Adrenal gland (tissue), 5 donors: ENCODE measurements at regions not wholly inside any gene's neighbourhood (a gene's known extent, or its start where the extent isn't known, plus 50 kb on each side); places are given as distances from the start of the nearest gene placed in this dataset.

Experiments used
- POLR2A ChIP-seq, 2 donors: fragments of 450-650 bp; IDR thresholded peaks; one replicate each; pipeline ENCODE4 v1.6.1; 2017; ENCODE audit warnings: antibody characterized with exemption in 2 of 2, mild to moderate bottlenecking in 2 of 2, moderate library complexity in 1 of 2
- TF ChIP-seq, protein P1 (sequence below), 6 experiments: fragments of 450-650 bp in 4 of 6; fragments of 200-600 bp in 2 of 6; sonication (generic) in 1 of 6; IDR thresholded peaks; 1 replicate in 5 of 6; 2 replicates in 1 of 6; pipeline versions ENCODE4 v1.5.1 to v1.8.0; 2016 to 2021; ENCODE audit warnings: antibody characterized with exemption in 6 of 6, mild to moderate bottlenecking in 2 of 6, moderate library complexity in 1 of 6
- donor health status: DM: no; HTN: no; CAD: no.

DNA sequence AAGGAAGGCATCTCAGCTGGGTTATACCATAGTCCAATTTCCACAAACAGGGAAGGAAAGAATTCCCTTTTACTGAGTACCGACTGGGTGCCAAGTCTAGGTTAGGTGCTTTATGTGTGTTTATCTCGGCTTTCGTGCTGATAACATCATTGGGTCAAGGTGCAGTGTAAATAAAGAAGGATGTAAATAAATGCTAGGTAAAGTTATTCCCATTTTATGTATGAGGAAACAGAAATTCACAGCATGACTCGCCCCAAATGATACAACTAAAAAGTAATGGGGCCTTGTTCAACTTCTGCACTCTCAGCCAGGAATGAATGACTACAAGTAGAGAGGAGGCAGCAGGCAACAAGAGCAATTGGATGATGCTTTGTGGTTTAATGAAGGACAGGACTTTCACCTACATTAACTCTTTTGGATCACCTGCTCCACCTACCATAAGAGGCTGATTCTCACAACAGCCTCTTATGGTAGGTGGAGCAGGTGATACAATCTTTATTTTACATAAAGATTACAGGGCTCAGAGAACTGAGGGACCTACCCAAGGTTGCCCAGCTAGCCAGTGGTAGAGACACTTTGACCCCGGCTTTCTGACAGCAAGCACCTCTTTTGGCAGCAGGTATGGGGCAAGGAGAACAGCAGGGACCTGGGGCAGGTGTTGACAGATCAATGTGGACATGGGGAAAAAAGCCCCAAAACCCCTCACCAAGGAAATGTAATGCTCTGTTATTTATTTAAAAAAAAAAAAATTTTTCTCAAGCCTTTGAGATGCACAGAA lies 213.4 kb upstream of the NUDT4 start:
- TF ChIP-seq, protein P1, sequence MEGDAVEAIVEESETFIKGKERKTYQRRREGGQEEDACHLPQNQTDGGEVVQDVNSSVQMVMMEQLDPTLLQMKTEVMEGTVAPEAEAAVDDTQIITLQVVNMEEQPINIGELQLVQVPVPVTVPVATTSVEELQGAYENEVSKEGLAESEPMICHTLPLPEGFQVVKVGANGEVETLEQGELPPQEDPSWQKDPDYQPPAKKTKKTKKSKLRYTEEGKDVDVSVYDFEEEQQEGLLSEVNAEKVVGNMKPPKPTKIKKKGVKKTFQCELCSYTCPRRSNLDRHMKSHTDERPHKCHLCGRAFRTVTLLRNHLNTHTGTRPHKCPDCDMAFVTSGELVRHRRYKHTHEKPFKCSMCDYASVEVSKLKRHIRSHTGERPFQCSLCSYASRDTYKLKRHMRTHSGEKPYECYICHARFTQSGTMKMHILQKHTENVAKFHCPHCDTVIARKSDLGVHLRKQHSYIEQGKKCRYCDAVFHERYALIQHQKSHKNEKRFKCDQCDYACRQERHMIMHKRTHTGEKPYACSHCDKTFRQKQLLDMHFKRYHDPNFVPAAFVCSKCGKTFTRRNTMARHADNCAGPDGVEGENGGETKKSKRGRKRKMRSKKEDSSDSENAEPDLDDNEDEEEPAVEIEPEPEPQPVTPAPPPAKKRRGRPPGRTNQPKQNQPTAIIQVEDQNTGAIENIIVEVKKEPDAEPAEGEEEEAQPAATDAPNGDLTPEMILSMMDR (IDR thresholded peaks at IDR 0.05), result no peak
- TF ChIP-seq POLR2A (IDR thresholded peaks at IDR 0.05), result no peak
